ENCODE measurements at regions not wholly inside any gene's neighbourhood (a gene's known extent, or its start where the extent isn't known, plus 50 kb on each side); places are given as distances from the start of the nearest gene placed in this dataset.

GRCh38 chrX:23554304-23554703, 113.0 kb upstream of the PRDX4 start (continued):
- TF ChIP-seq POU6F1 (CRISPR knock-in tag; IDR thresholded peaks at IDR 0.05; ENCODE audit: borderline replicate concordance, low read depth): no peak

DNA sequence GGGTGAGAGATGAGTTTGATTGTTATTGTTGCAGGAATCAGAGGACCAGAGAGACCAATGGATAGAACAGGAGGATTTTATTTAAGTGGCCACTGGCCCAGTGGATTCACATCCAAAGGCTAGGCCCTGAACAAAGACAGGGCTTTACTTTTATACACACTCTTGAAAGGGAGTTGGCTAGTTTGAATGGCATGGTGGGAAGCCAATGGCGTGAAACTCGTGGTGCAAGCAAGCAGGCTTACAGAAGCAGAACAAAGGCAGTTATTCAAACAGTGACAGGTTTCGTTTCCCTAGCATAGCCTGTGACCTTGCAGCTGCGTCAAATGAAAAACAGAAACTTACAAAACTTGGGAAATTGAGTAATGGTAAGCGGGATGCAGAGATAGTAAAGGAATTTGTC, 110.2 kb upstream of the PRDX4 start:
- ATAC-seq: no peak

GRCh38 chrX:23559975-23560374, 107.3 kb upstream of the PRDX4 start:
- TF ChIP-seq POU6F1 (CRISPR knock-in tag; IDR thresholded peaks at IDR 0.05; ENCODE audit: borderline replicate concordance, low read depth) (no peak), ISL1 (CRISPR knock-in tag; IDR thresholded peaks at IDR 0.05) (no peak), OSR1 (CRISPR knock-in tag; IDR thresholded peaks at IDR 0.05) (no peak), CSDC2 (CRISPR knock-in tag; IDR thresholded peaks at IDR 0.05) (no peak), ARNTL (CRISPR knock-in tag; IDR thresholded peaks at IDR 0.05; ENCODE audit: borderline replicate concordance, low read depth) (no peak), ZNF8 (CRISPR knock-in tag; IDR thresholded peaks at IDR 0.05) (no peak), CSRNP3 (CRISPR knock-in tag; IDR thresholded peaks at IDR 0.05) (no peak), ZNF565 (CRISPR knock-in tag; conservative IDR thresholded peaks at IDR 0.05; ENCODE audit: low read depth) (no peak), BACH2 (CRISPR knock-in tag; IDR thresholded peaks at IDR 0.05; ENCODE audit: borderline replicate concordance) (no peak), TCF4 (CRISPR knock-in tag; IDR thresholded peaks at IDR 0.05; ENCODE audit: borderline replicate concordance) (no peak), ZFP3 (CRISPR knock-in tag; IDR thresholded peaks at IDR 0.05) (no peak), ZC3H10 (CRISPR knock-in tag; IDR thresholded peaks at IDR 0.05) (no peak), ZFP30 (CRISPR knock-in tag; IDR thresholded peaks at IDR 0.05) (no peak), ZNF70 (CRISPR knock-in tag; IDR thresholded peaks at IDR 0.05) (no peak), GLIS3 (CRISPR knock-in tag; IDR thresholded peaks at IDR 0.05) (no peak), RARB (CRISPR knock-in tag; IDR thresholded peaks at IDR 0.05) (no peak)
- TF ChIP-seq, protein P1, sequence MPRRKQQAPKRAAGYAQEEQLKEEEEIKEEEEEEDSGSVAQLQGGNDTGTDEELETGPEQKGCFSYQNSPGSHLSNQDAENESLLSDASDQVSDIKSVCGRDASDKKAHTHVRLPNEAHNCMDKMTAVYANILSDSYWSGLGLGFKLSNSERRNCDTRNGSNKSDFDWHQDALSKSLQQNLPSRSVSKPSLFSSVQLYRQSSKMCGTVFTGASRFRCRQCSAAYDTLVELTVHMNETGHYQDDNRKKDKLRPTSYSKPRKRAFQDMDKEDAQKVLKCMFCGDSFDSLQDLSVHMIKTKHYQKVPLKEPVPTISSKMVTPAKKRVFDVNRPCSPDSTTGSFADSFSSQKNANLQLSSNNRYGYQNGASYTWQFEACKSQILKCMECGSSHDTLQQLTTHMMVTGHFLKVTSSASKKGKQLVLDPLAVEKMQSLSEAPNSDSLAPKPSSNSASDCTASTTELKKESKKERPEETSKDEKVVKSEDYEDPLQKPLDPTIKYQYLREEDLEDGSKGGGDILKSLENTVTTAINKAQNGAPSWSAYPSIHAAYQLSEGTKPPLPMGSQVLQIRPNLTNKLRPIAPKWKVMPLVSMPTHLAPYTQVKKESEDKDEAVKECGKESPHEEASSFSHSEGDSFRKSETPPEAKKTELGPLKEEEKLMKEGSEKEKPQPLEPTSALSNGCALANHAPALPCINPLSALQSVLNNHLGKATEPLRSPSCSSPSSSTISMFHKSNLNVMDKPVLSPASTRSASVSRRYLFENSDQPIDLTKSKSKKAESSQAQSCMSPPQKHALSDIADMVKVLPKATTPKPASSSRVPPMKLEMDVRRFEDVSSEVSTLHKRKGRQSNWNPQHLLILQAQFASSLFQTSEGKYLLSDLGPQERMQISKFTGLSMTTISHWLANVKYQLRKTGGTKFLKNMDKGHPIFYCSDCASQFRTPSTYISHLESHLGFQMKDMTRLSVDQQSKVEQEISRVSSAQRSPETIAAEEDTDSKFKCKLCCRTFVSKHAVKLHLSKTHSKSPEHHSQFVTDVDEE (CRISPR knock-in tag; IDR thresholded peaks at IDR 0.05): no peak
- TF ChIP-seq, protein P2, sequence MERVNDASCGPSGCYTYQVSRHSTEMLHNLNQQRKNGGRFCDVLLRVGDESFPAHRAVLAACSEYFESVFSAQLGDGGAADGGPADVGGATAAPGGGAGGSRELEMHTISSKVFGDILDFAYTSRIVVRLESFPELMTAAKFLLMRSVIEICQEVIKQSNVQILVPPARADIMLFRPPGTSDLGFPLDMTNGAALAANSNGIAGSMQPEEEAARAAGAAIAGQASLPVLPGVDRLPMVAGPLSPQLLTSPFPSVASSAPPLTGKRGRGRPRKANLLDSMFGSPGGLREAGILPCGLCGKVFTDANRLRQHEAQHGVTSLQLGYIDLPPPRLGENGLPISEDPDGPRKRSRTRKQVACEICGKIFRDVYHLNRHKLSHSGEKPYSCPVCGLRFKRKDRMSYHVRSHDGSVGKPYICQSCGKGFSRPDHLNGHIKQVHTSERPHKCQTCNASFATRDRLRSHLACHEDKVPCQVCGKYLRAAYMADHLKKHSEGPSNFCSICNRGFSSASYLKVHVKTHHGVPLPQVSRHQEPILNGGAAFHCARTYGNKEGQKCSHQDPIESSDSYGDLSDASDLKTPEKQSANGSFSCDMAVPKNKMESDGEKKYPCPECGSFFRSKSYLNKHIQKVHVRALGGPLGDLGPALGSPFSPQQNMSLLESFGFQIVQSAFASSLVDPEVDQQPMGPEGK (CRISPR knock-in tag; IDR thresholded peaks at IDR 0.05; ENCODE audit: borderline replicate concordance): no peak
- ATAC-seq: no peak

More for the DNA sequence above, 110.2 kb upstream of the PRDX4 start:
- TF ChIP-seq ESRRG (CRISPR knock-in tag; IDR thresholded peaks at IDR 0.05) (no peak), OSR1 (CRISPR knock-in tag; IDR thresholded peaks at IDR 0.05) (no peak), ARNTL (CRISPR knock-in tag; IDR thresholded peaks at IDR 0.05; ENCODE audit: borderline replicate concordance, low read depth) (no peak), GLIS3 (CRISPR knock-in tag; IDR thresholded peaks at IDR 0.05) (no peak), ISL1 (CRISPR knock-in tag; IDR thresholded peaks at IDR 0.05) (no peak)
- TF ChIP-seq, protein P2 (CRISPR knock-in tag; IDR thresholded peaks at IDR 0.05; ENCODE audit: borderline replicate concordance): no peak

All from SK-N-SH treated with all-trans-retinoic acid at 6 μM for 48 hours (cell line).